ENCODE measurements at regions not wholly inside any gene's neighbourhood (a gene's known extent, or its start where the extent isn't known, plus 50 kb on each side); places are given as distances from the start of the nearest gene placed in this dataset.

GRCh38 chr5:82564963-82565362 is 286.8 kb upstream of the RPS23 start:
- no peak for TF ChIP-seq HDGF (IDR thresholded peaks at IDR 0.05)
- TF ChIP-seq KDM1A (IDR thresholded peaks at IDR 0.05; ENCODE audit: borderline replicate concordance) = no peak
- TF ChIP-seq REST (IDR thresholded peaks at IDR 0.05; ENCODE audit: low read depth, low read length) = no peak
- TF ChIP-seq POLR2A (IDR thresholded peaks at IDR 0.05; ENCODE audit: low read depth, low read length) = no peak
- no peak for TF ChIP-seq CTCF (IDR thresholded peaks at IDR 0.05 in 2 of 3, conservative IDR thresholded peaks at IDR 0.05 in 1 of 3; ENCODE audit: control insufficient read depth in 2 of 3, extremely low read depth in 1 of 3, insufficient read depth in 1 of 3, low read depth in 3 of 3, low read length in 3 of 3)
- no peak for TF ChIP-seq USF1 (IDR thresholded peaks at IDR 0.05; ENCODE audit: borderline replicate concordance, extremely low read length, insufficient read depth, low read depth, low read length)
- no peak for TF ChIP-seq BACH1 (IDR thresholded peaks at IDR 0.05; ENCODE audit: borderline replicate concordance)
- TF ChIP-seq SUZ12 (IDR thresholded peaks at IDR 0.05; ENCODE audit: unreplicated experiment) = no peak
- TF ChIP-seq, protein P1, sequence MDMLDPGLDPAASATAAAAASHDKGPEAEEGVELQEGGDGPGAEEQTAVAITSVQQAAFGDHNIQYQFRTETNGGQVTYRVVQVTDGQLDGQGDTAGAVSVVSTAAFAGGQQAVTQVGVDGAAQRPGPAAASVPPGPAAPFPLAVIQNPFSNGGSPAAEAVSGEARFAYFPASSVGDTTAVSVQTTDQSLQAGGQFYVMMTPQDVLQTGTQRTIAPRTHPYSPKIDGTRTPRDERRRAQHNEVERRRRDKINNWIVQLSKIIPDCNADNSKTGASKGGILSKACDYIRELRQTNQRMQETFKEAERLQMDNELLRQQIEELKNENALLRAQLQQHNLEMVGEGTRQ (IDR thresholded peaks at IDR 0.05; ENCODE audit: borderline replicate concordance, low read depth, low read length) = no peak
- TF ChIP-seq SMAD1 (IDR thresholded peaks at IDR 0.05; ENCODE audit: low read depth, partially characterized antibody) = no peak
- no peak for TF ChIP-seq EZH2 (IDR thresholded peaks at IDR 0.05; ENCODE audit: borderline replicate concordance, control insufficient read depth, low read depth, low read length)
- TF ChIP-seq, protein P2, sequence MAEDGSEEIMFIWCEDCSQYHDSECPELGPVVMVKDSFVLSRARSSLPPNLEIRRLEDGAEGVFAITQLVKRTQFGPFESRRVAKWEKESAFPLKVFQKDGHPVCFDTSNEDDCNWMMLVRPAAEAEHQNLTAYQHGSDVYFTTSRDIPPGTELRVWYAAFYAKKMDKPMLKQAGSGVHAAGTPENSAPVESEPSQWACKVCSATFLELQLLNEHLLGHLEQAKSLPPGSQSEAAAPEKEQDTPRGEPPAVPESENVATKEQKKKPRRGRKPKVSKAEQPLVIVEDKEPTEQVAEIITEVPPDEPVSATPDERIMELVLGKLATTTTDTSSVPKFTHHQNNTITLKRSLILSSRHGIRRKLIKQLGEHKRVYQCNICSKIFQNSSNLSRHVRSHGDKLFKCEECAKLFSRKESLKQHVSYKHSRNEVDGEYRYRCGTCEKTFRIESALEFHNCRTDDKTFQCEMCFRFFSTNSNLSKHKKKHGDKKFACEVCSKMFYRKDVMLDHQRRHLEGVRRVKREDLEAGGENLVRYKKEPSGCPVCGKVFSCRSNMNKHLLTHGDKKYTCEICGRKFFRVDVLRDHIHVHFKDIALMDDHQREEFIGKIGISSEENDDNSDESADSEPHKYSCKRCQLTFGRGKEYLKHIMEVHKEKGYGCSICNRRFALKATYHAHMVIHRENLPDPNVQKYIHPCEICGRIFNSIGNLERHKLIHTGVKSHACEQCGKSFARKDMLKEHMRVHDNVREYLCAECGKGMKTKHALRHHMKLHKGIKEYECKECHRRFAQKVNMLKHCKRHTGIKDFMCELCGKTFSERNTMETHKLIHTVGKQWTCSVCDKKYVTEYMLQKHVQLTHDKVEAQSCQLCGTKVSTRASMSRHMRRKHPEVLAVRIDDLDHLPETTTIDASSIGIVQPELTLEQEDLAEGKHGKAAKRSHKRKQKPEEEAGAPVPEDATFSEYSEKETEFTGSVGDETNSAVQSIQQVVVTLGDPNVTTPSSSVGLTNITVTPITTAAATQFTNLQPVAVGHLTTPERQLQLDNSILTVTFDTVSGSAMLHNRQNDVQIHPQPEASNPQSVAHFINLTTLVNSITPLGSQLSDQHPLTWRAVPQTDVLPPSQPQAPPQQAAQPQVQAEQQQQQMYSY (CRISPR knock-in tag; IDR thresholded peaks at IDR 0.05) = no peak

Data from GM12878 (cell line).